DOHH2 (cell line): ENCODE measurements at regions not wholly inside any gene's neighbourhood (a gene's known extent, or its start where the extent isn't known, plus 50 kb on each side); places are given as distances from the start of the nearest gene placed in this dataset.

ENCODE experiments used
- H3F3A ChIP-seq: fragments of 200-600 bp; sonication (generic), shearing (Covaris generic); 2 replicates; pipeline ENCODE4 v1.6.0; 2016; ENCODE audit warnings: antibody characterized with exemption, mild to moderate bottlenecking; ENCODE audit not compliant: control insufficient read depth, insufficient read depth
- H3K27ac ChIP-seq: fragments of 200-600 bp; sonication (generic); 2 replicates; pipeline ENCODE4 v1.5.1; 2014; ENCODE audit warnings: low read depth, mild to moderate bottlenecking, low read length, moderate library complexity
- H3K27me3 ChIP-seq: fragments of 200-600 bp; sonication (generic); 2 replicates; pipeline ENCODE4 v1.6.1; 2014; ENCODE audit warnings: mild to moderate bottlenecking, low read length, mixed read lengths; ENCODE audit not compliant: control insufficient read depth
- H3K36me3 ChIP-seq: fragments of 200-600 bp; sonication (generic); 2 replicates; pipeline ENCODE4 v1.6.1; 2014; ENCODE audit warnings: mild to moderate bottlenecking, low read length, moderate library complexity, mixed read lengths; ENCODE audit not compliant: control insufficient read depth
- H3K4me1 ChIP-seq: fragments of 200-600 bp; sonication (generic); 2 replicates; pipeline ENCODE4 v1.6.1; 2014; ENCODE audit warnings: mild to moderate bottlenecking, low read length, mixed read lengths; ENCODE audit not compliant: control insufficient read depth
- H3K4me2 ChIP-seq: fragments of 200-600 bp; sonication (generic); 2 replicates; pipeline ENCODE4 v1.6.0; 2014; ENCODE audit warnings: mild to moderate bottlenecking, low read length, moderate library complexity
- H3K4me3 ChIP-seq: fragments of 200-600 bp; sonication (generic); 2 replicates; pipeline ENCODE4 v1.5.1; 2014; ENCODE audit warnings: mild to moderate bottlenecking, low read length, mixed read lengths
- H3K79me2 ChIP-seq: fragments of 200-600 bp; sonication (generic); 2 replicates; pipeline ENCODE4 v1.6.1; 2014; ENCODE audit warnings: mild to moderate bottlenecking, low read length, mixed read lengths; ENCODE audit not compliant: control insufficient read depth
- H3K9me2 ChIP-seq: fragments of 200-600 bp; sonication (generic); replicated peaks from 2 replicates; pipeline ENCODE4 v1.6.1; 2014; ENCODE audit warnings: mild to moderate bottlenecking, low read length, mixed read lengths; ENCODE audit not compliant: control insufficient read depth
- H3K9me3 ChIP-seq: fragments of 200-600 bp; sonication (generic); 2 replicates; pipeline ENCODE4 v1.6.1; 2014; ENCODE audit warnings: antibody characterized with exemption, low read length, mixed read lengths; ENCODE audit not compliant: control insufficient read depth, insufficient read depth
- H4K20me1 ChIP-seq: fragments of 200-600 bp; sonication (generic); 2 replicates; pipeline ENCODE4 v1.6.0; 2014; ENCODE audit warnings: low read depth, mild to moderate bottlenecking, antibody characterized with exemption, low read length, moderate library complexity; ENCODE audit not compliant: control insufficient read depth, insufficient read depth
- EZH2phosphoT487 ChIP-seq: fragments of 200-600 bp; sonication (generic); IDR thresholded peaks from 2 replicates; pipeline ENCODE4 v1.6.1; 2017; ENCODE audit warnings: borderline replicate concordance, mild to moderate bottlenecking, antibody characterized with exemption, low read length, moderate library complexity, mixed read lengths
- TF ChIP-seq, protein P1 (sequence below): fragments of 200-600 bp; sonication (generic); IDR thresholded peaks from one replicate; pipeline ENCODE4 v1.5.1; 2014; ENCODE audit warnings: antibody characterized with exemption, mild to moderate bottlenecking, low read depth, low read length; ENCODE audit not compliant: poor library complexity, severe bottlenecking

DNA sequence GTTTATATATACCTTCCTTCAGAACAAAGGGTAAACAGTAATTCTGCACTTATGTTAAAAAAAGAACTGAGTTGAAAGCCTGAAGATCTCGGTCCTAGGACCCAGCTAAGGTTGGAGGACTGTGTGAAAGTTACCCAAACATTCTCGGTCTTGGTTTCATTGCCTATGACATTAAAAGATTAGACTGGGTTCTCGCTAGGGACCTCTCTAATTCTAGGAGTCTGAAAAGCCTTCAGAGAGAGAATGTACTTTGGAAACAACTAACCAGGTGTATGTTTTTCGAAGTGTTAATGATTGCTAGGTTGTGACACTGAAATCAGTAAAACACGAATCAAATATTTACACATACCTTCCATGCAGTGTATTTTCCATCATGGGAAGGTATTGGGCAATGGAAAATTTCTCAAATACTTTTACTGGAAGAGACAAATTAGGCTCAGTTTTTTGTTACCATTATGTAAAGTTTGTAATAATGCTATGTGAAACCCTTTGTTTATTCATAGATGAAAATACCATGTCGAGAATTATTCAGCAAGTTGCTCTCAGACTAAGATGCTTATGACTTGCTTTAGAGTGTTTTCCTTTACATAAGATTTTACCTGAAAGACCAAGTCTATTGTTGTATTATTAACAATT is 113.7 kb upstream of the LOC128125822 start:
- no peaks in the 10 kb centered on the region for H3K9me3 ChIP-seq
- H3K9me2 ChIP-seq: no peaks in the 10 kb centered on the region
- H3K79me2 ChIP-seq: no peaks in the 10 kb centered on the region
- no peak overlapping the region for H3K4me3 ChIP-seq
- H4K20me1 ChIP-seq: no peaks in the 10 kb centered on the region
- H3F3A ChIP-seq: no peaks in the 10 kb centered on the region
- H3K4me2 ChIP-seq: no peak overlapping the region
- H3K27me3 ChIP-seq: no peaks in the 10 kb centered on the region
- no peaks in the 10 kb centered on the region for H3K4me1 ChIP-seq
- no peak for TF ChIP-seq EZH2phosphoT487
- TF ChIP-seq, protein P1, sequence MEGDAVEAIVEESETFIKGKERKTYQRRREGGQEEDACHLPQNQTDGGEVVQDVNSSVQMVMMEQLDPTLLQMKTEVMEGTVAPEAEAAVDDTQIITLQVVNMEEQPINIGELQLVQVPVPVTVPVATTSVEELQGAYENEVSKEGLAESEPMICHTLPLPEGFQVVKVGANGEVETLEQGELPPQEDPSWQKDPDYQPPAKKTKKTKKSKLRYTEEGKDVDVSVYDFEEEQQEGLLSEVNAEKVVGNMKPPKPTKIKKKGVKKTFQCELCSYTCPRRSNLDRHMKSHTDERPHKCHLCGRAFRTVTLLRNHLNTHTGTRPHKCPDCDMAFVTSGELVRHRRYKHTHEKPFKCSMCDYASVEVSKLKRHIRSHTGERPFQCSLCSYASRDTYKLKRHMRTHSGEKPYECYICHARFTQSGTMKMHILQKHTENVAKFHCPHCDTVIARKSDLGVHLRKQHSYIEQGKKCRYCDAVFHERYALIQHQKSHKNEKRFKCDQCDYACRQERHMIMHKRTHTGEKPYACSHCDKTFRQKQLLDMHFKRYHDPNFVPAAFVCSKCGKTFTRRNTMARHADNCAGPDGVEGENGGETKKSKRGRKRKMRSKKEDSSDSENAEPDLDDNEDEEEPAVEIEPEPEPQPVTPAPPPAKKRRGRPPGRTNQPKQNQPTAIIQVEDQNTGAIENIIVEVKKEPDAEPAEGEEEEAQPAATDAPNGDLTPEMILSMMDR: no peak
- H3K36me3 ChIP-seq: no peaks in the 10 kb centered on the region
- no peak overlapping the region for H3K27ac ChIP-seq

DNA sequence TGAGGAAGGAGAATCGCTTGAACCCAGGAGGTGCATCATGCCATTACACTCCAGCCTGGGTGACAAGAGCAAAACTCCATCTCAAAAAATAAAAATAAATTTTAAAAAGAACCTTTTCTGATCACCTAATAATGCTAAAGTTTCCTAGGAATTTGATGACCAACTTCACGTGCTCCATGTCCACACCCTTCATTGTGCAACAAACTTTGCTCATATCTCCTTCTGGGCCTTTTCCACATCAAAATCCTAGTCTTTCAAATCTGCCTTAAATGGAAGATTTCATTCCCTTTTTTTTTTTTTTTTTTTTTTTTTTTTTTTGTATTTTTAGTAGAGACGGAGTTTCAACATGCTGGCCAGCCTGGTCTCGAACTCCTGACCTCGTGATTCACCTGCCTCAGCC is 112.5 kb upstream of the LOC128125822 start:
- Histone ChIP-seq H3K9me2 (no peaks in the 10 kb centered on the region), H3K27ac (no peak overlapping the region), H3K27me3 (no peaks in the 10 kb centered on the region)

DNA sequence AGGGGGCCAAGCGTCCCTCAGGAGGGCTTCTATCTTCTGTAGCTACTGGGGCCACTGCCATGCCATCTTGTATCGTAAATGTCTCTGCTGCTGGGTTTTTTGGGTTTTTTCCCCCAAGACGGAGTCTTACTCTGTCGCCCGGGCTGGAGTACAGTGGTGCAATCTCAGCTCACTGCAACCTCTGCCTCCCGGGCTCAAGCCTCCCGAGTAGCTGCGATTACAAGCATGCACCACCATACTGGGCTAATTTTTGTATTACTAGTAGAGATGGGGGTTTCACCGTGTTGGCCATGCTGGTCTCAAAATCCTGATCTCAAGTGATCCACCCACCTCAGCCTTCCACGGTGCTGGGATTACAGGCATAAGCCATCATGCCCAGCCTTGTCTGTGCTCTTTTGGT is 111.3 kb upstream of the LOC128125822 start:
- TF ChIP-seq, protein P1: no peak
- no peak for TF ChIP-seq EZH2phosphoT487
- H3K9me2 ChIP-seq: no peaks in the 10 kb centered on the region
- no peaks in the 10 kb centered on the region for H3K4me1 ChIP-seq
- no peaks in the 10 kb centered on the region for H3F3A ChIP-seq
- H3K27ac ChIP-seq: no peak overlapping the region
- no peaks in the 10 kb centered on the region for H3K79me2 ChIP-seq
- no peaks in the 10 kb centered on the region for H3K27me3 ChIP-seq
- H4K20me1 ChIP-seq: no peaks in the 10 kb centered on the region
- H3K4me3 ChIP-seq: no peak overlapping the region
- no peaks in the 10 kb centered on the region for H3K36me3 ChIP-seq
- no peaks in the 10 kb centered on the region for H3K9me3 ChIP-seq
- H3K4me2 ChIP-seq: no peak overlapping the region

More for the DNA sequence above, 112.5 kb upstream of the LOC128125822 start:
- H3K4me1 ChIP-seq: no peaks in the 10 kb centered on the region
- no peaks in the 10 kb centered on the region for H3K9me3 ChIP-seq
- H3K36me3 ChIP-seq: no peaks in the 10 kb centered on the region
- no peaks in the 10 kb centered on the region for H3F3A ChIP-seq
- no peak for TF ChIP-seq EZH2phosphoT487
- TF ChIP-seq, protein P1: no peak
- H3K4me3 ChIP-seq: no peak overlapping the region
- H4K20me1 ChIP-seq: no peaks in the 10 kb centered on the region
- H3K4me2 ChIP-seq: no peak overlapping the region
- H3K79me2 ChIP-seq: no peaks in the 10 kb centered on the region
